Activated B cell treated with CpG ODN at 0.5 μM for 24 hours (primary cell): ENCODE measurements at regions not wholly inside any gene's neighbourhood (a gene's known extent, or its start where the extent isn't known, plus 50 kb on each side); places are given as distances from the start of the nearest gene placed in this dataset.

Source experiments
- ATAC-seq: fragments of 200-7000 bp; cut with Tn5 transposase; one replicate; pipeline ENCODE4 v1.10.0; 2021; ENCODE audit warnings: low read depth, mild to moderate bottlenecking, moderate library complexity
- CTCF ChIA-PET: fragments of 350-600 bp; sonication (Branson Sonifier 250); formaldehyde crosslinking; loops from one replicate; lab custom pipeline; 2021; ENCODE audit warnings: antibody characterized with exemption; lab: Charles Lee
- POLR2A ChIA-PET: fragments of 350-600 bp; sonication (Branson Sonifier 250); formaldehyde crosslinking; loops from one replicate; lab custom pipeline; 2021; ENCODE audit warnings: antibody characterized with exemption; lab: Charles Lee
- DNase-seq: peaks from one replicate; pipeline ENCODE4 v3.0.0; 2022
- H3K27ac Mint-ChIP-seq: one replicate; pipeline ENCODE4 v1.8.0; 2020; ENCODE audit warnings: mixed read lengths
- H3K27me3 Mint-ChIP-seq: one replicate; pipeline ENCODE4 v1.8.0; 2021; ENCODE audit warnings: mixed read lengths
- H3K36me3 Mint-ChIP-seq: one replicate; pipeline ENCODE4 v1.8.0; 2021; ENCODE audit warnings: low read depth, mixed read lengths
- H3K4me1 Mint-ChIP-seq: one replicate; pipeline ENCODE4 v1.8.0; 2021; ENCODE audit warnings: mixed read lengths
- H3K4me3 Mint-ChIP-seq: one replicate; pipeline ENCODE4 v1.8.0; 2020; ENCODE audit warnings: mild to moderate bottlenecking, mixed read lengths
- H3K9me3 Mint-ChIP-seq: one replicate; pipeline ENCODE4 v1.8.0; 2020; ENCODE audit warnings: mixed read lengths
- CTCF ChIP-seq: fragments of 200-600 bp; IDR thresholded peaks from one replicate; pipeline ENCODE4 v1.8.0; 2022; ENCODE audit warnings: antibody characterized with exemption, mild to moderate bottlenecking
- intact Hi-C: fragments of 100-400 bp; cut with micrococcal nuclease; formaldehyde crosslinking; loops from one replicate; pipeline ENCODE4 v1.15.1; 2024

GRCh38 chr1:204806943-204807687 lies 63.5 kb upstream of the NFASC start:
- DNase-seq: peak; percentile 78
- peaks cover 18% of the 10 kb centered on the region for H3K4me1 Mint-ChIP-seq
- ATAC-seq: peak; percentile 95
- intact Hi-C loops: loop anchor here (1.0 to 5.0 kb wide), 10 partner anchors 16 to 645 kb away; no protein-coding TSS in a partner anchor
- H3K9me3 Mint-ChIP-seq: no peaks in the 10 kb centered on the region
- POLR2A ChIA-PET: interaction anchor here (0.6 to 1.4 kb wide), 3 partner anchors 235 to 1800 kb away, joined by 3 to 9 read pairs (median 4); no protein-coding TSS in a partner anchor
- H3K4me3 Mint-ChIP-seq: peak overlapping the region; percentile 93
- H3K36me3 Mint-ChIP-seq: no peaks in the 10 kb centered on the region
- H3K27me3 Mint-ChIP-seq: peaks cover 3% of the 10 kb centered on the region
- CTCF ChIA-PET: interaction anchor here (0.5 to 6.2 kb wide), 48 partner anchors 9 to 696 kb away, joined by 3 to 155 read pairs (median 4); partner anchors contain the start of genes MDM4 and RBBP5
- H3K27ac Mint-ChIP-seq: no peak overlapping the region
- TF ChIP-seq CTCF: peak; percentile 100

GRCh38 chr1:204809488-204809887 lies 61.2 kb upstream of the NFASC start:
- Mint-ChIP-seq H3K4me1 (peaks cover 2% of the 10 kb centered on the region), H3K9me3 (no peaks in the 10 kb centered on the region), H3K36me3 (no peaks in the 10 kb centered on the region), H3K4me3 (no peak overlapping the region), H3K27me3 (peaks cover 7% of the 10 kb centered on the region), H3K27ac (no peak overlapping the region)
- ChIA-PET POLR2A (no interaction called here), CTCF (interaction anchor here (6.2 kb wide), 1 partner anchor 244 kb away, joined by 155 read pairs; no protein-coding TSS in a partner anchor)
- no peak for TF ChIP-seq CTCF
- intact Hi-C loops: loop anchor here (5.0 kb wide), 2 partner anchors 133 to 448 kb away; no protein-coding TSS in a partner anchor
- ATAC-seq (no peak), DNase-seq (no peak)

- Mint-ChIP-seq H3K9me3 (no peaks in the 10 kb centered on the region), H3K4me3 (no peak overlapping the region), H3K4me1 (no peaks in the 10 kb centered on the region), H3K36me3 (no peaks in the 10 kb centered on the region), H3K27me3 (peaks cover 20% of the 10 kb centered on the region), H3K27ac (no peak overlapping the region)
- ATAC-seq (no peak), DNase-seq (no peak)
- ChIA-PET CTCF (interaction anchor here (1.3 to 2.1 kb wide), 2 partner anchors 21 to 247 kb away, joined by 3 to 8 read pairs; no protein-coding TSS in a partner anchor), POLR2A (no interaction called here)
- intact Hi-C loops: no loop called here
- no peak for TF ChIP-seq CTCF
Measured at GRCh38 chr1:204812842-204813241, 57.8 kb upstream of the NFASC start.

- no peak for TF ChIP-seq CTCF
- ChIA-PET CTCF (no interaction called here), POLR2A (no interaction called here)
- no peak overlapping the region for H3K27ac Mint-ChIP-seq
- H3K4me3 Mint-ChIP-seq: no peak overlapping the region
- DNase-seq (no peak), ATAC-seq (no peak)
- H3K9me3 Mint-ChIP-seq: no peaks in the 10 kb centered on the region
- H3K4me1 Mint-ChIP-seq: no peaks in the 10 kb centered on the region
- intact Hi-C loops: no loop called here
- no peaks in the 10 kb centered on the region for H3K36me3 Mint-ChIP-seq
- H3K27me3 Mint-ChIP-seq: peaks cover 24% of the 10 kb centered on the region
Measured at GRCh38 chr1:204813522-204813921, 57.1 kb upstream of the NFASC start.

DNA sequence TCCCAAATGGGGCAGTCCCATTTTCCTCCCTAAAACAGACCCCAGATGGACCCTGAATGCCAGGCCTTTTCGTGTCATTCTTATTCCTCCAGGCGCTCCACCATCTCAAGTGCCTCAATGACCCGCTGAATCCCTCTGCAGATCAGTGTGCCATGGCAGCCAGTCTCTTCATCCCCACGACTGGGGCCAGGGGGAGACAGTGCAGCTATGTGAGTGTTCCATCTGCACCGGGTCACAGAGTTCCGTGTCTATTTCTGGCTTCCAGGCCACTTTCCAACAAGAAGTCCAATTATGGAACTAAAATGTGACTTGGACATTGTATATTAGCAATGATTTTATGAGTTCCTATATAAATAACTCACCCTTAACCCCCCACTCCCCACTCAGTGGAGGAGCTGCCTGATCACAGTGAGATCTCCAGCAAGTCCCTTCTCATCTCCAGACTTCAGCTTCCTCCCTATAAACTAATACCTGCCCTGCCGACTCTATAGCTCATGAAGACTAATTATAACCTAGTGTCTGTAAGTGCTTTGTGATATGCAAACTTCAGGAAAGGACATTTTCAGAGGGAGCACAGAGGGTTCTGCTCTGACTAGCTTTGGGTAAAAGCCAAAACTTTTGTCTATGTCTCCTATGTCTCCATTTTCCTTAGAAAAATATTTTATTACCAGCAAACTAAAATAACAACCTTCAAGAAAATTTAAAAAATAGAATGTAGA lies 56.3 kb upstream of the NFASC start:
- no peak for ATAC-seq
- ChIA-PET POLR2A (no interaction called here), CTCF (interaction anchor here (1.4 kb wide), 1 partner anchor 9 kb away, joined by 3 read pairs; no protein-coding TSS in a partner anchor)

More for the DNA sequence above, 56.3 kb upstream of the NFASC start:
- no peak overlapping the region for H3K27ac Mint-ChIP-seq
- H3K4me3 Mint-ChIP-seq: no peak overlapping the region
- no peak for DNase-seq
- no peaks in the 10 kb centered on the region for H3K9me3 Mint-ChIP-seq
- peaks cover 30% of the 10 kb centered on the region for H3K27me3 Mint-ChIP-seq
- TF ChIP-seq CTCF: no peak
- intact Hi-C loops: no loop called here
- no peaks in the 10 kb centered on the region for H3K4me1 Mint-ChIP-seq
- H3K36me3 Mint-ChIP-seq: no peaks in the 10 kb centered on the region
